ENCODE measurements at regions not wholly inside any gene's neighbourhood (a gene's known extent, or its start where the extent isn't known, plus 50 kb on each side); places are given as distances from the start of the nearest gene placed in this dataset.

DNA sequence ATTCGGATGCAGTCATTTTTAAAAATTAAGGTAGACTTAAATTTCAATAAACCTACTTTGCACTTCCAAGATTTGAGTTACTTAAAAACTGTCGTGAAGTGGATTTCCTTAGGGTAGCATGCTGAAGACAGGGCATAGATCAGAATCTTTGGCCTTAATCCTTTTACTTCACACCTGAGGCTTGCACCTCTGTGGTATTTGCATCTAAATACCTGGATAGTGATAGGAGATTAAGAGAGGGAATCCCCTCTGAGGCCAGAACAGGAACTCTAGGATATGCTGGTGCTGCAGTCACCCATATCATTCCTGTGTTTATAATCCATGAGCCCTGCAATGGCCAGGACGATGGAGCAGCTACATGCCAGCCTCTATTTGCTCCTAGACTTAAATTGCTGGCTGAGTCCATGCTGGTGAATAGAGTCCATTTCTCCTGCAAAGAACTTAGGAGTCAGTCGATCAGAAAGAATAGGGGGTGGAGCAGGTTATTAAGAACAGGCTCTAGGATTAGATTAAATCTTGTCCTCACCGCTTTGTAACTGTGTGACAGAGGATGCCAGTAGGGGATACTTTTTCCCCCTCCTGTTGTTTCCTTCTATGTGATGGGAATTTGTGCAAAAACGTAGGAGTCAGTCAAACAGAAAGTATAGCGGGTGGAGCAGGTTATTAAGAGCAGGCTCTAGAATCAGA lies 333.6 kb downstream of the DUSP10 start:
- Mint-ChIP-seq H3K4me1 (no peaks in the 10 kb centered on the region), H3K27me3 (peaks cover 8% of the 10 kb centered on the region), H3K4me3 (no peak overlapping the region), H3K27ac (no peak overlapping the region), H3K36me3 (ENCODE audit: low read depth) (no peaks in the 10 kb centered on the region), H3K9me3 (no peaks in the 10 kb centered on the region)
- no peak for ATAC-seq
- no peak for DNase-seq

- H3K4me1 Mint-ChIP-seq: no peaks in the 10 kb centered on the region
- ATAC-seq (no peak), DNase-seq (no peak)
- no peaks in the 10 kb centered on the region for H3K9me3 Mint-ChIP-seq
- no peak overlapping the region for H3K4me3 Mint-ChIP-seq
- peaks cover 17% of the 10 kb centered on the region for H3K27me3 Mint-ChIP-seq
- H3K36me3 Mint-ChIP-seq (ENCODE audit: low read depth): no peaks in the 10 kb centered on the region
- H3K27ac Mint-ChIP-seq: no peak overlapping the region
Measured at GRCh38 chr1:221411283-221411682, 330.6 kb downstream of the DUSP10 start.

DNA sequence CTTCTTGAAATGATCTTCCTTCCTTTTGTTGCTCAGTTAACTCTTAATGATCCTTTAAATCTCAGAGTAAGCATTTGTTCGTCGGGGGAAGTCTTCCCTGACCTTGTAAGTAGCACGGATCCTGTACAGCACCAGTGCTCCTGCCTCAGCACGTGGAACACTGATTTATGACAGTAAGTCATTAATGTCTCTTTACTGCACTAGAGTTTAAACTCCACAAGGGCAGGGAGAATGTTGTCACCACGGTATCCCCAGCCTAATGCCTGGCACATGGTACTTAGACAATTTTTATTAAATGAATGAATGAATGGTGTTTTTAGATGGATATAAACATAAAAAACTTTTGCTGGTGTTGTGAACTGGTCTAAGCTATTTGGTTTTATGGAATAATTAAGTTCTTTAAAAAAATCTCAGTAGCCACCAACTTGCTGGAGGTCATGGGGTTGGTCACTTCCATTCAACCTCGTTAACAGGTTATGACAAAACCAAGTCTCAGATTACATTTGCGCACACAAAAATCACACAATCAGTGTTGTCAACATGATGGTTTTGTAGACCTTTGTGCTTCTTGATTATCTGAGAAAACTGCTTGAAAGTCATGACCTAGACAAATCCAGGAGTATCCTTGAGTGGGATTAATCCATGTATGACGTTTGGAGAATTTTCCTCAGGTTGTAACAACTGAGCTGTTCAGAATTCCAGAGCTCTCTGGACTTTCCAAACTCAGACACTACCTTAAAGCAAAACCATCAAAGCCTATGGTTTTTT lies 326.9 kb downstream of the DUSP10 start:
- DNase-seq (no peak), ATAC-seq (no peak)
- peaks cover 11% of the 10 kb centered on the region for H3K27me3 Mint-ChIP-seq
- no peak overlapping the region for H3K27ac Mint-ChIP-seq
- H3K9me3 Mint-ChIP-seq: no peaks in the 10 kb centered on the region
- H3K4me3 Mint-ChIP-seq: no peak overlapping the region
- no peaks in the 10 kb centered on the region for H3K4me1 Mint-ChIP-seq
- no peaks in the 10 kb centered on the region for H3K36me3 Mint-ChIP-seq (ENCODE audit: low read depth)

- no peaks in the 10 kb centered on the region for H3K36me3 Mint-ChIP-seq (ENCODE audit: low read depth)
- H3K27me3 Mint-ChIP-seq: peaks cover 11% of the 10 kb centered on the region
- ATAC-seq: no peak
- no peaks in the 10 kb centered on the region for H3K4me1 Mint-ChIP-seq
- no peaks in the 10 kb centered on the region for H3K9me3 Mint-ChIP-seq
- no peak for DNase-seq
- no peak overlapping the region for H3K27ac Mint-ChIP-seq
- no peak overlapping the region for H3K4me3 Mint-ChIP-seq
Measured at GRCh38 chr1:221415651-221416050, 326.2 kb downstream of the DUSP10 start.

DNA sequence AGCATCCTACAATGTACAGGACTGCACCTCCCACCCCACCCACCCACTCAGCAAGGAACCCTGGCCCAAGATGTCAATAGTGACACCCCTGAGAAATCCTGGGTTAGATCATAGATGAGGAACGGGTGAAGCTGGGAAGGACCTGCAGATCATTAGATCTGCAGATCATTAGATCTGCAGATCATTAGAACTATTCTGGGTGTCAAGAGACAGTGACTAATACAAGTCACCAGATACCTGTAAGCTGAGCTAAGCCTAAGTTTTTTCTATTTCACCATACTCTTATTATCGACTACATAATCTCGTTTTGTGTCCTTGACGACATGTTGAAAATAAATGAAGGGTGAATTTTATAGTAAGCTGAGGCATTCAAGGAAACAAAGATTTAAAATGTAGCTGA lies 325.7 kb downstream of the DUSP10 start:
- no peak for ATAC-seq
- Mint-ChIP-seq H3K27ac (no peak overlapping the region), H3K9me3 (no peaks in the 10 kb centered on the region), H3K4me3 (no peak overlapping the region), H3K4me1 (no peaks in the 10 kb centered on the region), H3K27me3 (peaks cover 11% of the 10 kb centered on the region), H3K36me3 (ENCODE audit: low read depth) (no peaks in the 10 kb centered on the region)
- no peak for DNase-seq

DNA sequence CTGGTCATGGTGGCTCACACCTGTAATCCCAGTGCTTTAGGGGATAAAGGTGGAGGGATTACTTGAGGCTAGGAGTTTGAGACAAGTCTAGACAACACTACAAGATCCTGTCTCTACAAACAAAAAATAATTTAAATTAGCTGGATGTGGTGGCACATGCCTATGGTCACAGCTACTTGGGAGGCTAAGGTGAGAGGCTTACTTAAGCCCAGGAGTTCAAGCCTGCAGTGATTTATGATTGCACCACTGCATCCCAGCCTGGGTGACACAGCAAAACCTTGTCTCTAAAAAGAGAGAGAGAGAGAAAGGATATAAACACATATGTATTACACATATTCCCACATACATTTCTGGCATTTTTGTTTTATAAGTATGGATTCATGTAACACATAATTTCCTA lies 325.2 kb downstream of the DUSP10 start:
- Mint-ChIP-seq H3K4me3 (no peak overlapping the region), H3K4me1 (no peaks in the 10 kb centered on the region), H3K27ac (no peak overlapping the region), H3K36me3 (ENCODE audit: low read depth) (no peaks in the 10 kb centered on the region), H3K9me3 (no peaks in the 10 kb centered on the region), H3K27me3 (peaks cover 11% of the 10 kb centered on the region)
- ATAC-seq (no peak), DNase-seq (no peak)

DNA sequence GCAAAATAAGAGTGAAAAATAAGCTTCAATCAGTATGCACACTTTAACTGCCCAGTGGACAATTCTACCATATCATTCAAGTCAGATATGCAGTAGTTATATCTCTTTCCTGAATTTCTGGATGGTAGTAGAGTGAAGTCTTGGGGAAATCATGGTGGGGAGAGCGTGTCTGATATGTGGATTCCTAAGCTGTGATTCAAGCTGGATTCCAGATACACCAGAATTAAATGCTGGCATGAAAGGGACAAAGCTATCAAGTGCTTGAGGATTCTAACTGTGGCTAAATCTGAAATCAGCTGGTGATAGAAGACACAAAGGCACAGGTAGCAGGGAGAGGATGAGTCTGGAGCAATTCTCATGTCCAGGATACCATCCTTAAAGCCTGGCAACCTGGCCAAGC lies 323.5 kb downstream of the DUSP10 start:
- no peak for ATAC-seq
- Mint-ChIP-seq H3K4me3 (no peak overlapping the region), H3K27me3 (peaks cover 14% of the 10 kb centered on the region), H3K36me3 (ENCODE audit: low read depth) (no peaks in the 10 kb centered on the region), H3K4me1 (no peaks in the 10 kb centered on the region), H3K27ac (no peak overlapping the region), H3K9me3 (no peaks in the 10 kb centered on the region)
- DNase-seq: no peak

DNA sequence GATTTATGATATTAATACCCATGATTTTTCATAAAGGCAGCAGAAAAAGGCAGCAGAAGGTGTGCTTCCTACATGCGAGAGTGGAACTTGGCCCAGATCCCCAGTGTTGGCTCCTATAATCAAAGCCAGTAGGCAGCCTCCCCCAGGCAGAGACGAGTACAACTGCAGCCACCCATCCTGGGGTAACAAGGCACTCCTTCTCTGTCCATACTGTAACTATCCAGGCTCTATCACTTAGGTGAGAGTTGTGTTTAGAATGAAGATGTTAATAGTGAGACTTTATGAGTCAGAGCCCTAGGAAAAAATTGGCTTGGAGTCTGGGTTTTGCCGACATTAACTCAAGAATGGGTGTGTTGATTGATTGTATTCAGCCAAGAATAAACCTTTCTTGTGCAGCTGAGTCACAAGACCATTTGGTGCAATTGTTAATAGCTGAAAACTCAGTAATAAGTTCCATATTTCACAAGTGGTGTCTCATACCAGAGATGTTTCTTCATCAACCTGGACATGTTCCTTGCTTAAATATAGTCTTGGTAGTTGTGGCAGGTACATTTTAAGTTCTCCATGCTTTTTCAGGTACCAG lies 322.3 kb downstream of the DUSP10 start:
- DNase-seq (no peak), ATAC-seq (no peak)
- no peaks in the 10 kb centered on the region for H3K36me3 Mint-ChIP-seq (ENCODE audit: low read depth)
- no peaks in the 10 kb centered on the region for H3K4me1 Mint-ChIP-seq
- no peak overlapping the region for H3K27ac Mint-ChIP-seq
- no peak overlapping the region for H3K4me3 Mint-ChIP-seq
- H3K27me3 Mint-ChIP-seq: peaks cover 9% of the 10 kb centered on the region
- H3K9me3 Mint-ChIP-seq: no peaks in the 10 kb centered on the region

DNA sequence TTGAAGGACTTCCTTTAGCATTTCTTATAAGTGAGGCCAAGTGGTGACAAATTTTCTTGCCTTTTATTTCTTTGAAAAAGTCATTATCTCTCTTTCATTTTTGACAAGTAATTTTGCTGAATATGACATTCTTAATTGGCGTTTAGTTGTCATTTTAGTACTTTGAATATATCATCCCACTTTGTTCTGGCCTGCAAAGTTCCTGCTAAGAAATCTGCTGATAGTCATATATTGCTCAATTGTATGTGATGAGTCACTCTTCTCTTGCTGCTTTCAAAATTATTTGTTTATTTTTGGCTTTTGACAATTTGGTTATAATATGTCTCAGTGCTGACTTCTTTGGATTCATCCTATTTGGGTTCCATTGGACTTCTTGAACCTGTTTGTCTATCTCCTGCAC lies 312.6 kb downstream of the DUSP10 start:
- no peak for DNase-seq
- H3K27ac Mint-ChIP-seq: no peak overlapping the region
- H3K27me3 Mint-ChIP-seq: peaks cover 10% of the 10 kb centered on the region
- no peaks in the 10 kb centered on the region for H3K36me3 Mint-ChIP-seq (ENCODE audit: low read depth)
- H3K9me3 Mint-ChIP-seq: peaks cover 26% of the 10 kb centered on the region
- H3K4me3 Mint-ChIP-seq: no peak overlapping the region
- H3K4me1 Mint-ChIP-seq: no peaks in the 10 kb centered on the region
- no peak for ATAC-seq

DNA sequence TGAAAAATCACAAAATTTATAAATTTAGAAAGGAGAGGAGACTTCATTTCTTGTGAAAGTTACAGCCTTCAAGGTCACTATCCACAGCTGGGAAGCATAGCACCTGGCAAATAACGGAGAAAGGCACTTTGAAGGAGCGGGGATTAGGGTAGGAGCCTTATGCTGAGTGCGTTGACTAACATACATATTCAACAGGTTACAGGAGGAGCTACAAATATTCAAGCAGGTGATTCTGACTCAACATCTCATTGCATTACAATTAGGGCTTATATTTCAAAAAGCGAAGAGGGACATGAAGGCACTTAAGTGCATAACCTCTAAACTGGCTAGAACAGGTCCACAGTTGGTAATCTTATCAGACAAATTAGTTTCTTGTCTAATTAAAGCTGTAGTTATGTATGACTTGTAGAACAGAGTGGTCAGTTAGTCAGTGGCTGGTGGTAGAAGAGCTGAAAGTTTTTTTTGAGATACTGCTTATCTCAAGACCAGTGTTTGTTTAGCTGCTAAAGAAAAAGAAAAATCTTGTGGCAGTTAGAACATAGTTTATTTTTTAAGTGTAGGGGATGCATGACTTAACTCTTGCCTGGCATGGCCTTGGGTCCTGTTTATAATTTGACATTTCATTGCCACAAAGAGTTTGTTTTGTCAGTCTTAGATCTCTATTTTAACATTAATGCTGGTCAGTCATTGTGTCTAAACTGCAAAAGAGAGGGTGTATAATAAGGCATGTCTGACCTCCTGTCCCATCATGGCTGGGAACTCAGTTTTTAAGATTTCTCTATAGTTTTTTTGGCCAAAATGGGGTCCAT lies 311.5 kb downstream of the DUSP10 start:
- Mint-ChIP-seq H3K4me1 (peaks cover 6% of the 10 kb centered on the region), H3K27ac (no peak overlapping the region), H3K4me3 (no peak overlapping the region), H3K9me3 (peaks cover 19% of the 10 kb centered on the region), H3K36me3 (ENCODE audit: low read depth) (no peaks in the 10 kb centered on the region), H3K27me3 (peaks cover 8% of the 10 kb centered on the region)
- ATAC-seq: no peak
- DNase-seq: no peak

DNA sequence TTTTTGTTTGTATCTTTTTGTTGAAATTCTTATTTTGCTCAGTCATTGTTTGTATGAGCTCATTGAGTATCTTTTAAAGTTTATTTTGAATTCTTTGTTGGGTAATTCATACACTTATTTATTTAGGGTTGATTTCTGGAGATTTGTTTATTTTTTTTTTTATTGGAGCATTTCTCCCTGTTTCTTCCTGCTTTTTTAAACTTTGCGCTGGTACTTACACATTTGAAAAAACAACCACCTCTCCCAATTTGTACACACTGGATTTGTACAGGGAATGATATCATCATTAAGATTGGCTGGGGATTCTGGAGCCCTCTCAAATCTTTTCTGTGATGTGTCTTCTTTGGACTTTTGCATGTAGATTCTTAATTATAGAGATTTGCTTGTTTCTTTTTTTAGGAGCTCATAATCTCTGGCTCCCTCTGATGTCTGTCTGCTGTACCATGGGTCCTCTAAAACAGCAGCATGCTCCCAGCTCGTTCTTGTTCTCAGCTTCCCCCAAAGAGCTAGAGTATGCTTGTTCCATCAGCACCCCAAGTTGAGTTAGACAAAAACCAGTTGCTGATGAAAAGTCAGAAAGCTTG lies 310.7 kb downstream of the DUSP10 start:
- ATAC-seq: no peak
- no peak overlapping the region for H3K4me3 Mint-ChIP-seq
- H3K4me1 Mint-ChIP-seq: peaks cover 9% of the 10 kb centered on the region
- no peak for DNase-seq
- peaks cover 14% of the 10 kb centered on the region for H3K9me3 Mint-ChIP-seq
- H3K27me3 Mint-ChIP-seq: peaks cover 10% of the 10 kb centered on the region
- H3K36me3 Mint-ChIP-seq (ENCODE audit: low read depth): no peaks in the 10 kb centered on the region
- no peak overlapping the region for H3K27ac Mint-ChIP-seq

- Mint-ChIP-seq H3K27ac (no peak overlapping the region), H3K4me3 (no peak overlapping the region), H3K9me3 (peaks cover 8% of the 10 kb centered on the region), H3K36me3 (ENCODE audit: low read depth) (no peaks in the 10 kb centered on the region), H3K4me1 (peaks cover 9% of the 10 kb centered on the region), H3K27me3 (peaks cover 14% of the 10 kb centered on the region)
- ATAC-seq: no peak
- no peak for DNase-seq
Measured at GRCh38 chr1:221431961-221432360, 309.9 kb downstream of the DUSP10 start.

- no peaks in the 10 kb centered on the region for H3K36me3 Mint-ChIP-seq (ENCODE audit: low read depth)
- H3K4me3 Mint-ChIP-seq: no peak overlapping the region
- DNase-seq (no peak), ATAC-seq (no peak)
- no peaks in the 10 kb centered on the region for H3K9me3 Mint-ChIP-seq
- H3K4me1 Mint-ChIP-seq: peaks cover 36% of the 10 kb centered on the region
- H3K27me3 Mint-ChIP-seq: peaks cover 14% of the 10 kb centered on the region
- H3K27ac Mint-ChIP-seq: no peak overlapping the region
Measured at GRCh38 chr1:221435504-221435904, 306.4 kb downstream of the DUSP10 start.

DNA sequence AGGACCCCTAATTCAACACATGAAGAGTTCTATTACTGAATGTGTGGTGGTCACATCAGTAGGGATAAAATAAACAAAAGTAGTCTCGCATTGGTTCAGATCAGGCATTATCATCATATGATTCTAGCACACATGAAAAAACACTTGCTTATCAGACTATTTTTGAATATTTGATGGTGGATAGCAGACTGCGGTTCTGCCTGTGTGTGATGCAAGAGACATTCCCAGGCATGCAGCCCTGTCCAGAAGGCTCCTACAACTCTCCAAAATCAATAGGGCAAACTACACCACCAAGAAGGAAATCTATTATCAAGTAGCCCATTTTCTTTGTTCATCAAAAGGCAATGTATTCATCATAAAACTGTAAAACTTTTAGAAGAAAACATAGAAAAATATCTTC lies 304.7 kb downstream of the DUSP10 start:
- H3K36me3 Mint-ChIP-seq (ENCODE audit: low read depth): no peaks in the 10 kb centered on the region
- no peaks in the 10 kb centered on the region for H3K9me3 Mint-ChIP-seq
- DNase-seq (no peak), ATAC-seq (no peak)
- H3K4me1 Mint-ChIP-seq: peaks cover 42% of the 10 kb centered on the region
- no peak overlapping the region for H3K27ac Mint-ChIP-seq
- peaks cover 17% of the 10 kb centered on the region for H3K27me3 Mint-ChIP-seq
- no peak overlapping the region for H3K4me3 Mint-ChIP-seq

All from activated naive CD8-positive, alpha-beta T cell treated with anti-CD3 and anti-CD28 coated beads, Interleukin-2, amount 50 U/mL, for 24 hours (primary cell).